ENCODE measurements at regions not wholly inside any gene's neighbourhood (a gene's known extent, or its start where the extent isn't known, plus 50 kb on each side); places are given as distances from the start of the nearest gene placed in this dataset.

GRCh38 chr12:68470664-68471328, 138.6 kb upstream of the MDM1 start:
- Mint-ChIP-seq H3K4me1 (ENCODE audit: low read depth) (peaks cover 12% of the 10 kb centered on the region), H3K4me3 (no peak overlapping the region), H3K9me3 (peaks cover 2% of the 10 kb centered on the region), H3K27me3 (ENCODE audit: low read depth) (no peaks in the 10 kb centered on the region), H3K36me3 (ENCODE audit: low read depth) (peaks cover 7% of the 10 kb centered on the region), H3K27ac (no peak overlapping the region)

GRCh38 chr12:68474467-68475204, 136.1 kb upstream of the RAP1B start:
- Mint-ChIP-seq H3K4me3 (no peak overlapping the region), H3K9me3 (peaks cover 11% of the 10 kb centered on the region), H3K27me3 (ENCODE audit: low read depth) (no peaks in the 10 kb centered on the region), H3K27ac (no peak overlapping the region), H3K4me1 (ENCODE audit: low read depth) (peaks cover 30% of the 10 kb centered on the region), H3K36me3 (ENCODE audit: low read depth) (peaks cover 11% of the 10 kb centered on the region)

DNA sequence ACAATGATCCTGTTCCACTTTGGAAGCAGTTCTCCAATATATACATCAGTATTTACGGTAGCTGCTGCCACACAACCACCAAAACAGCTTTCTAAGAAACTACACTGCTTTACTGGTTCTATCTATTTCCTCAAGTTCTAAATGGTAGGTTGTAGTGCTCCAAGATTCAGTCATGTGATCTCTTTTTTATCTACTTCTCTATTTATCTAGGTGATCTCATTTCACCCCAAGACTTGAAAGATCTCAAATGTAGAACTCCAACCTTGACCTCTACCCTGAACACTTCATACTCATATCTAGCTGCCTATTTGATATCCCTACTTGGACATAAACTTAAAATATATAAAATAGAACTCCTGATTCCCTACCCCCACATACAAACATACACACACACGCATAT, 133.9 kb upstream of the RAP1B start:
- peaks cover 19% of the 10 kb centered on the region for H3K9me3 Mint-ChIP-seq
- H3K27ac Mint-ChIP-seq, result no peak overlapping the region
- H3K4me1 Mint-ChIP-seq (ENCODE audit: low read depth), result peaks cover 40% of the 10 kb centered on the region
- peaks cover 21% of the 10 kb centered on the region for H3K36me3 Mint-ChIP-seq (ENCODE audit: low read depth)
- H3K4me3 Mint-ChIP-seq, result no peak overlapping the region
- H3K27me3 Mint-ChIP-seq (ENCODE audit: low read depth), result no peaks in the 10 kb centered on the region

GRCh38 chr12:68477261-68477772, 133.4 kb upstream of the RAP1B start:
- no peak overlapping the region for H3K27ac Mint-ChIP-seq
- H3K4me3 Mint-ChIP-seq, result no peak overlapping the region
- H3K9me3 Mint-ChIP-seq, result peaks cover 19% of the 10 kb centered on the region
- H3K4me1 Mint-ChIP-seq (ENCODE audit: low read depth), result peaks cover 45% of the 10 kb centered on the region
- no peaks in the 10 kb centered on the region for H3K27me3 Mint-ChIP-seq (ENCODE audit: low read depth)
- H3K36me3 Mint-ChIP-seq (ENCODE audit: low read depth), result peaks cover 21% of the 10 kb centered on the region

- Mint-ChIP-seq H3K36me3 (ENCODE audit: low read depth) (peaks cover 23% of the 10 kb centered on the region), H3K27ac (no peak overlapping the region)
Observed at GRCh38 chr12:68477906-68478305, 132.8 kb upstream of the RAP1B start.

DNA sequence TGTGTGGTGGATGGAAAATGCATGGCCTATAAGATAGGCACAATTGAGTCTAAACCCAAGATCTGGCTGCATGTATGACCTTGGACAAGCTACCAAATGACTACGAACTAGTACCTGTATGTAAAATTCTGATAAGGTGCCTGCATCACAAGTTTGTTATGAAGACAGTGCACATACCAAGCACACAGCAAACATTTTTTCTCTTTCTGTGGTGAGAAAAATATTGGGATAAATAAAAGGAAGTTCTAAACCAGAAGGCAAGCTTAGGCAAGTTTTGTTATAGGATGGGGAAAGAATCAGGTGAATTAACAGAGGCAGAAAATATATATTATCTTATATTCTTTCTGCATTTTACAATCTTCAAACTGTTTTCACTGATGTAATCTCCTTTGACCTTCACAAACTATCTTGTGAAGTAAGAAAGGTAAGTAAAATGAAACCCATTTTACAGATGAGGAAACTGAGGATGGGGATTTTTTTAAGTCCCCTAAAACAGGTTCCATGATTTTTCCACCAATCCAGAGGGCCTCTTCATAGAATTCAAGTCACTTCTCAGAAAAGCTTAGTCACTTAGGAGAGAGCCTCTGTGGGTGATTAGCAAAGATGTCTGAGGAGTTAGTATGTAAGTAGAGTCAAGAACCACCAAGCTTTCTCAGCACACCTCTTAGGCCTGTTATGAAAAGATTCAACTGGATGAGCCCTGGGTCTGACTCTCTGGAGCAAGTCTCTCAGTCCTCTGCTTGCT, 132.0 kb upstream of the RAP1B start:
- Mint-ChIP-seq H3K9me3 (peaks cover 19% of the 10 kb centered on the region), H3K27ac (no peak overlapping the region), H3K4me3 (no peak overlapping the region), H3K4me1 (ENCODE audit: low read depth) (peaks cover 56% of the 10 kb centered on the region), H3K36me3 (ENCODE audit: low read depth) (peaks cover 23% of the 10 kb centered on the region), H3K27me3 (ENCODE audit: low read depth) (no peaks in the 10 kb centered on the region)

More at GRCh38 chr12:68477906-68478305, 132.8 kb upstream of the RAP1B start:
- H3K9me3 Mint-ChIP-seq, result peaks cover 19% of the 10 kb centered on the region
- no peaks in the 10 kb centered on the region for H3K27me3 Mint-ChIP-seq (ENCODE audit: low read depth)
- H3K4me3 Mint-ChIP-seq, result no peak overlapping the region
- peaks cover 51% of the 10 kb centered on the region for H3K4me1 Mint-ChIP-seq (ENCODE audit: low read depth)

DNA sequence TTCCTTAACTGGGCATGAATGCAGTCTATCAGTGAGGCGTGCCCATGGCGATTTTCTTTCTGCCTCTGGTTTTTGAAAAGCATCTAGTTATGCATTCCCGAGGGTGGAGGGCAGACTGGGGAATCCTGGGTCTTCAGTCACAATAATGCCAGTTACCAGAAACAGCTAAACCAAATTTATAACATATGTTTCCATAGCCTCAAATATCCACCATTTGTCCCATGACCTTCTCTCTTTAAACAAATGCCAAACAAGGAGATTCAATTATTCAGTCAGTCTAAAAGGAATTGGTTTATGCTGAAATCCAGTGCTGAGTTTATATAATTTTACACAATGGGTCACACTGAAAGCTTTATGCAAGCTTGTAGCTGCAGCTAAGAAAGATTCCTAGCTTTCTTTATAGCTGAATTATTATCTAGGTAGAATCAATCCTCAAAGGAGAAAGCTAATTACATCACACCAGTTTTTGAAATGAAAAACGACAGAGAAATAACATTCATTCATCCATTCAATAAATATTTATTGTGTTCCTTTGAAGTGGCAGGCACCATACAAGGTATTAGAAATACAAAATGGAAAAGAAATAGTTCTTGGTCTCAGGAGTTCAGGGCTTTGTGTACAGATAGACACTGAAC, 131.3 kb upstream of the RAP1B start:
- Mint-ChIP-seq H3K36me3 (ENCODE audit: low read depth) (peaks cover 23% of the 10 kb centered on the region), H3K4me1 (ENCODE audit: low read depth) (peaks cover 61% of the 10 kb centered on the region), H3K9me3 (peaks cover 19% of the 10 kb centered on the region), H3K4me3 (no peak overlapping the region), H3K27me3 (ENCODE audit: low read depth) (no peaks in the 10 kb centered on the region), H3K27ac (no peak overlapping the region)

GRCh38 chr12:68479896-68480291, 130.8 kb upstream of the RAP1B start:
- Mint-ChIP-seq H3K4me3 (no peak overlapping the region), H3K9me3 (peaks cover 19% of the 10 kb centered on the region), H3K27me3 (ENCODE audit: low read depth) (no peaks in the 10 kb centered on the region), H3K27ac (no peak overlapping the region), H3K4me1 (ENCODE audit: low read depth) (peaks cover 60% of the 10 kb centered on the region), H3K36me3 (ENCODE audit: low read depth) (peaks cover 23% of the 10 kb centered on the region)

DNA sequence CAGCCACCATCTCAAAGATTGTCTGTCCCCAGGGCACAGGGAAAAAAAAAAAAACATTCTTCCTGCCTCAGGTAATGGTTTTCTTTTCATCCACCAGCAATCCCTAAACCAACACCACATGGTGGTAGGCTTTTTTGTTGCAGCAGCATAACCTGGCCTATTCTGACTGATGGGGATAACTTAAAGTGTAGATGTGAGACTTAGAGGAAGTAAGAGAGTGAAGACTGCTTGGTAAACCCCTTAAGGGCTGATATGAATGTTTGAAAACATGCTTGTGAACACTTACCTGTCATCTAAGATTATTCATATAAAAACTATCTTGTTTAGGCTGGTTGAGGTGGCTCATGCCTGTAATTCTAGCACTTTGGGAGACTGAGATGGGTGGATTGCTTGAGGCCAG, 130.2 kb upstream of the RAP1B start:
- Mint-ChIP-seq H3K4me1 (ENCODE audit: low read depth) (peaks cover 56% of the 10 kb centered on the region), H3K9me3 (peaks cover 17% of the 10 kb centered on the region), H3K27me3 (ENCODE audit: low read depth) (no peaks in the 10 kb centered on the region), H3K4me3 (no peak overlapping the region), H3K36me3 (ENCODE audit: low read depth) (peaks cover 22% of the 10 kb centered on the region), H3K27ac (peak overlapping the region; percentile 83)

DNA sequence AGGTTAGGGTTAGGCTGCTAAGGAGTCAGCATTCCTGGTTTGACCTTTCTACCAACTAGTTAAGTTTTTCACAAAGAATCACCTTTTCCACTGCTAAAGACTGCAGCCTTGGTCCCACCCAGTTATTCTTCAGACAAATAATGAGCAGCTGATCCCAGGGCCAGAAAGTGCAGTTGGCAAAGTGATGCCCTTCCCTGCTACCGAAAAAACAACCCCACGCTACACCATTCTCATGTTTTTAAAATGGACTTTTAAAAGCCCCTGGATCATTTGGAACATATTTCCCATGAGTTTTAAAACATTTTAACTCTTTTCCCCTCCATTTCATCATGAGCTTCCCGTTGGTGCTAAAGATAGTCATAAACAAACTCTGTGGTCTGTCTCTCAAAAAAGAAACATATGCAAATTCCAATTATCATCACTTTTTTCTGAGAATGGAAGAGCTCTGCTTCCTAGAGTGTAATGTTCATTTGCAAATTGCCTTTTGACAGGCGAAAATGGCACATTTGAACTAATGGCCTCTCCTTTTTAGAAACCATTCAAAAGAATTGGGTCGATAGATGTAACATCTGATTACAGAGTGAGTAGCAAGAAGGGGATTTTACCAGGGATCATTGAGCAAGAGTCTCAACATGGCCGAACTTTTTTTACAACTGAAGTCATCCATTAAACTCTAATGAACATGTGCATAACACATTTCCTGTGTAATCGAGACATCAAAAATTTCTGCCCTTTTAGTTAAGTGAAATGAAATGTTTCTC, 129.3 kb upstream of the RAP1B start:
- Mint-ChIP-seq H3K4me3 (peak overlapping the region; percentile 37), H3K4me1 (ENCODE audit: low read depth) (peaks cover 61% of the 10 kb centered on the region), H3K36me3 (ENCODE audit: low read depth) (peaks cover 22% of the 10 kb centered on the region)

DNA sequence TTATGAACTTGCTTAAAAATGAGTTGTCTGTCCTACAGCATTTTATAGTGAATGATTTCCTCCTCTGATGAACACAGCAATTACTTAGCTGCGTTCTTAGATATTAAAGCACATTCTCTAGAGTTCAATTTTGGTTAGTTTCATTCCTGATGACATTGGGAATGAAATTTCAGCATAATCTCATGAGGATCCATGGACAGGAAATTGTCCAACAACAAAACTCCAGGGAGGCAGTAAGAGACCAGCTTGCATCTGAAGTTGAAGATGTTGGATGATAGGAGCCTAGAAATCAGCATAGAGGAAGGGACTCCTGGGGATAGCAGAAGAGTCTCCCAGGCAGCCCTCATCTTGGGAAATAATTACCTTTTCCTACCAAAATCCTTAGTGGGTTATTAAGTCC, 128.7 kb upstream of the RAP1B start:
- Mint-ChIP-seq H3K9me3 (peaks cover 17% of the 10 kb centered on the region), H3K4me1 (ENCODE audit: low read depth) (peaks cover 57% of the 10 kb centered on the region), H3K27me3 (ENCODE audit: low read depth) (no peaks in the 10 kb centered on the region), H3K4me3 (peak overlapping the region; percentile 37), H3K27ac (peak overlapping the region; percentile 83), H3K36me3 (ENCODE audit: low read depth) (peaks cover 22% of the 10 kb centered on the region)

More for the DNA sequence above, 129.3 kb upstream of the RAP1B start:
- H3K27ac Mint-ChIP-seq, result peak overlapping the region; percentile 83
- no peaks in the 10 kb centered on the region for H3K27me3 Mint-ChIP-seq (ENCODE audit: low read depth)
- peaks cover 17% of the 10 kb centered on the region for H3K9me3 Mint-ChIP-seq

GRCh38 chr12:68482660-68483059, 128.0 kb upstream of the RAP1B start:
- Mint-ChIP-seq H3K9me3 (peaks cover 11% of the 10 kb centered on the region), H3K4me1 (ENCODE audit: low read depth) (peaks cover 50% of the 10 kb centered on the region), H3K27ac (peak overlapping the region; percentile 83), H3K36me3 (ENCODE audit: low read depth) (peaks cover 20% of the 10 kb centered on the region), H3K27me3 (ENCODE audit: low read depth) (no peaks in the 10 kb centered on the region), H3K4me3 (peak overlapping the region; percentile 73)

DNA sequence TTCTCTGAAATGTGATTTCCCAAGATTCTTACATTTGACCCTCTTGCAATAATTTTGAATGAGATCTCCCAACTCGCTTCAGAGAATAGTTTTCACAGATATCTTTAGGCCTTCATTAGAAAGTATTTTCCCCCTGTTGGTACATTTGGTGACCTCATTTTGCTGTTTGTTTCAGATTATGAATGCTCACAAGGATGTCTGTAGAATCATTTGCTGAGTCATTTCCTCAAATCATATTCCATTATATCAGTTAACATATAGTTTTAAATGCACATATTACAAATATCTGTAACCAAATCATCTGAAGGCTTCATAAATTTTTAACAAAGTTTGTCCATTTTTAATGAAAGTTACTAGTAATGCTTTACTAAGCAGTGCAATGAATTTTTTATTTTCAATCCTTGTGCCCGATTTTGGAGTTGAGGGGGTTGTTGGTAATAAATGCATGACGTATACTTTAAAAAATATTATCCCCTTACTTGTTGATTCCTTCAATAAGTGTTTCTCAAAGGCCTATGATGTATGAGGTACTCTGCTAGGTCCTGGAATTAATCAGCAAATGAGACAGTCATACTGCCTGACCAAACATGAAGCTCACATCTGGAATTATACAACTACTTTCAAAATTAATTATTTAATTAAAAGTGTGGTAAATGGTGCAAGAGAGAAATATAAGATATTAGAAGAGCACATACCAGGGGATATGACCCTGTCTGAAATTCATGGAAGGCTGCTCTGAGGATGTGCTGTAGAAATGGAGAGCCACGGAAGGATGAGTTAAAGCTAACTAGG, 126.9 kb upstream of the RAP1B start:
- H3K4me1 Mint-ChIP-seq (ENCODE audit: low read depth), result peaks cover 46% of the 10 kb centered on the region
- H3K4me3 Mint-ChIP-seq, result peak overlapping the region; percentile 57

More for the DNA sequence above, 126.9 kb upstream of the RAP1B start:
- Mint-ChIP-seq H3K27ac (peak overlapping the region; percentile 84), H3K27me3 (ENCODE audit: low read depth) (no peaks in the 10 kb centered on the region), H3K36me3 (ENCODE audit: low read depth) (peaks cover 15% of the 10 kb centered on the region), H3K9me3 (peaks cover 9% of the 10 kb centered on the region)

Data from T-helper 1 cell treated with Interleukin-12 subunit alpha and Interleukin-12 subunit beta and Interleukin-4 antibody, amounts not matched to agents 30 μg/mL and 1 μg/mL, for 36 hours (primary cell).